GM12864 (cell line): ENCODE measurements at regions not wholly inside any gene's neighbourhood (a gene's known extent, or its start where the extent isn't known, plus 50 kb on each side); places are given as distances from the start of the nearest gene placed in this dataset.

Experiments used
- DNase-seq: peaks from one replicate; pipeline ENCODE4 v3.0.0-alpha.2; 2011; ENCODE audit warnings: low read depth
- H3K4me3 ChIP-seq: 2 replicates; pipeline ENCODE4 v1.5.1; 2011; ENCODE audit warnings: mild to moderate bottlenecking, low read depth, low read length, control low read depth
- CTCF ChIP-seq: IDR thresholded peaks from 2 replicates; pipeline ENCODE4 v1.5.1; 2011; ENCODE audit warnings: low read depth, mild to moderate bottlenecking, moderate library complexity, low read length, control low read depth, inconsistent platforms; ENCODE audit errors: missing control alignments

DNA sequence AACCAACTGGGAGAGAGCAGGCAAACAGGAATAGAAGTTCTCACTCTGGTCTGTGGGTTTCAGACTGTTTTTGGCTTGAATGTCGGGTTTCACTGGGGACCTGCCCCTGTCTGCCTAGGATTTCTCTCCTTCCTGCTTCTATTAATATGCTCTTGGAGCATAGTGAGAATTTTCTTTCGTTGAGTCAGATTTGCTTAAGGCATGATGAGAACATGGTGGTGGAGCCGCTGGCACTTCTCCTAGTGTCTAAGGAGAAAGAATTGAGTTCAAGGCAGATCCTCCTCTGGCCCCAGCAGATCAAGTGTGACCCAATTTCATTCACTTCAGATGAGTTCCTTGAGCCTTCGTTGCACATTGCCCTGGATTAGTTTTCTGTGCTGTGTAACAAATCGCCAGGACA lies 103.9 kb upstream of the HS6ST1 start:
- no peak for TF ChIP-seq CTCF
- H3K4me3 ChIP-seq = no peak overlapping the region
- no peak for DNase-seq

- no peak for TF ChIP-seq CTCF
- H3K4me3 ChIP-seq = no peak overlapping the region
- no peak for DNase-seq
These were observed 105.1 kb upstream of the HS6ST1 start for GRCh38 chr2:128423788-128424165.

DNA sequence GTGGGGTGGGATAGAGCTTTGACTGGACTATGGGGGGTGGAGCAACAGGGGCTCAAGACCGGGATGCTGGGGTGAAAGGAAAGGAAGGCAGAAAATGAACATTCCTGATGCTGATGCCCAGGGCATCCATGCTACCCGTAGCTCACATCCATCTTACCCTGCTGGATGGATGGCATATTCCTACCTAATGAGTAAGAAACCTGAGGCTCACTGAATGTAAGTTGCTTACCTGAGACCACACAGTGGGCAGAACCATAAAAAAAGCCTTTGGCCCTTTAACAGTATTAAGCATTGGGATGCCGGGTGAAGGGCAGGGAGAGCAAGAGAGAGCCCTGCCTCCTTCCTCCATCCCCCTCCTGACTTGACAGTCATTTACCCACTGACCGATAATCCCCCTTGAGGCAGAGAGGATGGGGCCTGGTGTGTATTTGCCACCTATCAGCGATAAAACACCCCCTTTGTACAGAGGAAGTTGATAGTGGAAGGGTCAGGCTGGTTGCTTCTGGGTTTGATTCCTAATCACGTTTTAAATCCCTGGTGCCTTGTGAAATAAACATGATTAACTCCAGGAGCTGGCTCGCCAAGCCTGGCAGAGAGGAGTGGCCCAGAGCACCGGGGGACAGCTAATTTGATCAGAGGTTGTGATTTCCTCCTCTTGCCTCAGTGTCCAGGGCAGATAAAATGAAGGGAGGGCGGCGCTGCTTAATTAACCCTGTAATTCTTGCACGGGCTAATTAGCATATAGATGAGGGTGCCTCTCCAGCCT lies 105.9 kb upstream of the HS6ST1 start:
- H3K4me3 ChIP-seq = no peak overlapping the region
- TF ChIP-seq CTCF = no peak
- DNase-seq = no peak

- no peak for DNase-seq
- H3K4me3 ChIP-seq = no peak overlapping the region
- TF ChIP-seq CTCF = no peak
These were observed 106.5 kb upstream of the HS6ST1 start for GRCh38 chr2:128425216-128425615.

- no peak for DNase-seq
- TF ChIP-seq CTCF = no peak
- no peak overlapping the region for H3K4me3 ChIP-seq
These were observed 107.3 kb upstream of the HS6ST1 start for GRCh38 chr2:128425731-128426620.

DNA sequence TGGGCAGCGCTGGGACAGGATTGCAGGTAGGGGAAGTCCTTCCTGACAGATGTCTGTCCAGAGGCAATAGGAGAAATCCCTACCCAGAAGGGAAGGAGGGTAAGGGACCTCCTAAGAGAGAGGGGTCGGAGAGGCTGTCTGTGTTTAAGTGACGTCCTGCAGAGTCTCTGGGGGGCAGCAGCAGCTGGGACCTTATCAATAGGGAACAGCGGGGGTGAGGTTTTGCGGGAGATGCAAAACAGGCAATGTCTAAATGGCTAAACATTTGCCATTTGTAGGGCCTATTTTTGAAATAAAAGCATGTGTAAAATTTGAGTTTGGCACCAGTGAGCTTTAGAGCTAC lies 108.7 kb upstream of the HS6ST1 start:
- no peak for DNase-seq
- H3K4me3 ChIP-seq = no peak overlapping the region
- no peak for TF ChIP-seq CTCF
